ENCODE measurements at regions not wholly inside any gene's neighbourhood (a gene's known extent, or its start where the extent isn't known, plus 50 kb on each side); places are given as distances from the start of the nearest gene placed in this dataset.

GRCh38 chr2:204026294-204026693, 89.7 kb downstream of the ICOS start:
- H3K27me3 ChIP-seq (ENCODE audit: control insufficient read depth, low read length), result no peaks in the 10 kb centered on the region
- no peaks in the 10 kb centered on the region for H3K9me3 ChIP-seq (ENCODE audit: control insufficient read depth, insufficient read depth, low read length)
- no peak overlapping the region for H3K27ac ChIP-seq (ENCODE audit: low read depth, low read length)

GRCh38 chr2:204027091-204027490, 90.5 kb downstream of the ICOS start:
- H4K20me1 ChIP-seq (ENCODE audit: control insufficient read depth, insufficient read depth, low read depth, low read length), result no peaks in the 10 kb centered on the region
- H3F3A ChIP-seq (ENCODE audit: control insufficient read depth, insufficient read depth), result no peaks in the 10 kb centered on the region
- H3K9me2 ChIP-seq (replicated peaks; ENCODE audit: control insufficient read depth, low read length), result no peaks in the 10 kb centered on the region
- no peaks in the 10 kb centered on the region for H3K36me3 ChIP-seq (ENCODE audit: control insufficient read depth, low read length)
- no peak overlapping the region for H3K4me3 ChIP-seq (ENCODE audit: low read length)
- no peak overlapping the region for H3K27ac ChIP-seq (ENCODE audit: low read depth, low read length)
- no peak overlapping the region for H3K4me2 ChIP-seq (ENCODE audit: low read length)
- no peaks in the 10 kb centered on the region for H3K9me3 ChIP-seq (ENCODE audit: control insufficient read depth, insufficient read depth, low read length)
- H3K27me3 ChIP-seq (ENCODE audit: control insufficient read depth, low read length), result no peaks in the 10 kb centered on the region
- no peaks in the 10 kb centered on the region for H3K4me1 ChIP-seq (ENCODE audit: control insufficient read depth, low read length)
- no peak for TF ChIP-seq EZH2phosphoT487 (IDR thresholded peaks at IDR 0.05; ENCODE audit: borderline replicate concordance, low read length)
- TF ChIP-seq, protein P1, sequence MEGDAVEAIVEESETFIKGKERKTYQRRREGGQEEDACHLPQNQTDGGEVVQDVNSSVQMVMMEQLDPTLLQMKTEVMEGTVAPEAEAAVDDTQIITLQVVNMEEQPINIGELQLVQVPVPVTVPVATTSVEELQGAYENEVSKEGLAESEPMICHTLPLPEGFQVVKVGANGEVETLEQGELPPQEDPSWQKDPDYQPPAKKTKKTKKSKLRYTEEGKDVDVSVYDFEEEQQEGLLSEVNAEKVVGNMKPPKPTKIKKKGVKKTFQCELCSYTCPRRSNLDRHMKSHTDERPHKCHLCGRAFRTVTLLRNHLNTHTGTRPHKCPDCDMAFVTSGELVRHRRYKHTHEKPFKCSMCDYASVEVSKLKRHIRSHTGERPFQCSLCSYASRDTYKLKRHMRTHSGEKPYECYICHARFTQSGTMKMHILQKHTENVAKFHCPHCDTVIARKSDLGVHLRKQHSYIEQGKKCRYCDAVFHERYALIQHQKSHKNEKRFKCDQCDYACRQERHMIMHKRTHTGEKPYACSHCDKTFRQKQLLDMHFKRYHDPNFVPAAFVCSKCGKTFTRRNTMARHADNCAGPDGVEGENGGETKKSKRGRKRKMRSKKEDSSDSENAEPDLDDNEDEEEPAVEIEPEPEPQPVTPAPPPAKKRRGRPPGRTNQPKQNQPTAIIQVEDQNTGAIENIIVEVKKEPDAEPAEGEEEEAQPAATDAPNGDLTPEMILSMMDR (IDR thresholded peaks at IDR 0.05; ENCODE audit: low read depth, low read length, poor library complexity, severe bottlenecking), result no peak
- no peaks in the 10 kb centered on the region for H3K79me2 ChIP-seq (ENCODE audit: control insufficient read depth, low read length)

More at GRCh38 chr2:204026294-204026693, 89.7 kb downstream of the ICOS start:
- Histone ChIP-seq H3K4me2 (ENCODE audit: low read length) (no peak overlapping the region), H3K4me3 (ENCODE audit: low read length) (no peak overlapping the region), H3K79me2 (ENCODE audit: control insufficient read depth, low read length) (no peaks in the 10 kb centered on the region), H3F3A (ENCODE audit: control insufficient read depth, insufficient read depth) (no peaks in the 10 kb centered on the region), H3K9me2 (replicated peaks; ENCODE audit: control insufficient read depth, low read length) (no peaks in the 10 kb centered on the region), H3K4me1 (ENCODE audit: control insufficient read depth, low read length) (no peaks in the 10 kb centered on the region), H4K20me1 (ENCODE audit: control insufficient read depth, insufficient read depth, low read depth, low read length) (no peaks in the 10 kb centered on the region), H3K36me3 (ENCODE audit: control insufficient read depth, low read length) (no peaks in the 10 kb centered on the region)
- TF ChIP-seq, protein P1 (IDR thresholded peaks at IDR 0.05; ENCODE audit: low read depth, low read length, poor library complexity, severe bottlenecking), result peak; percentile 59
- no peak for TF ChIP-seq EZH2phosphoT487 (IDR thresholded peaks at IDR 0.05; ENCODE audit: borderline replicate concordance, low read length)

GRCh38 chr2:204030322-204030721, 93.8 kb downstream of the ICOS start:
- Histone ChIP-seq H3K4me3 (ENCODE audit: low read length) (no peak overlapping the region), H3K9me3 (ENCODE audit: control insufficient read depth, insufficient read depth, low read length) (no peaks in the 10 kb centered on the region), H3K36me3 (ENCODE audit: control insufficient read depth, low read length) (no peaks in the 10 kb centered on the region), H3K4me1 (ENCODE audit: control insufficient read depth, low read length) (no peaks in the 10 kb centered on the region), H3F3A (ENCODE audit: control insufficient read depth, insufficient read depth) (no peaks in the 10 kb centered on the region), H3K27me3 (ENCODE audit: control insufficient read depth, low read length) (no peaks in the 10 kb centered on the region), H3K9me2 (replicated peaks; ENCODE audit: control insufficient read depth, low read length) (no peaks in the 10 kb centered on the region), H3K27ac (ENCODE audit: low read depth, low read length) (no peak overlapping the region), H4K20me1 (ENCODE audit: control insufficient read depth, insufficient read depth, low read depth, low read length) (no peaks in the 10 kb centered on the region), H3K79me2 (ENCODE audit: control insufficient read depth, low read length) (no peaks in the 10 kb centered on the region), H3K4me2 (ENCODE audit: low read length) (no peak overlapping the region)
- TF ChIP-seq, protein P1 (IDR thresholded peaks at IDR 0.05; ENCODE audit: low read depth, low read length, poor library complexity, severe bottlenecking), result no peak
- no peak for TF ChIP-seq EZH2phosphoT487 (IDR thresholded peaks at IDR 0.05; ENCODE audit: borderline replicate concordance, low read length)

Measured in DOHH2 (cell line).